Fibroblast of lung (primary cell): ENCODE measurements at regions not wholly inside any gene's neighbourhood (a gene's known extent, or its start where the extent isn't known, plus 50 kb on each side); places are given as distances from the start of the nearest gene placed in this dataset.

Experiments used
- CTCF ChIP-seq, 2 donors: IDR thresholded peaks in 1 of 2; conservative IDR thresholded peaks in 1 of 2; 1 replicate in 1 of 2; 2 replicates in 1 of 2; pipeline ENCODE4 v1.5.1; 2011 to 2012; ENCODE audit warnings: low read length in 2 of 2, control low read depth in 1 of 2, inconsistent platforms in 1 of 2, low read depth in 1 of 2, mild to moderate bottlenecking in 1 of 2
- EZH2 ChIP-seq: IDR thresholded peaks from 2 replicates; pipeline ENCODE4 v1.5.1; 2012; ENCODE audit warnings: low read length, control low read depth, mild to moderate bottlenecking; ENCODE audit errors: missing control alignments

GRCh38 chr15:85318732-85319076 is 61.7 kb upstream of the AKAP13 start:
- no peak for TF ChIP-seq CTCF (conservative IDR thresholded peaks at IDR 0.05 in 1 of 2, IDR thresholded peaks at IDR 0.05 in 1 of 2; ENCODE audit: low read depth in 1 of 2, low read length in 2 of 2)
- TF ChIP-seq EZH2: no peak
